ENCODE measurements at regions not wholly inside any gene's neighbourhood (a gene's known extent, or its start where the extent isn't known, plus 50 kb on each side); places are given as distances from the start of the nearest gene placed in this dataset.

- in situ Hi-C loops (cut with MboI) (no loop called here), intact Hi-C loops (cut with micrococcal nuclease; ENCODE audit: unreplicated experiment) (no loop called here)
- CTCF ChIA-PET: no interaction called here
- Histone ChIP-seq H3K36me3 (ENCODE audit: control insufficient read depth in 2 of 2, insufficient read depth in 2 of 2, low read length in 1 of 2) (no peaks in the 10 kb centered on the region), H3K27me3 (replicated peaks in 1 of 2; ENCODE audit: control insufficient read depth in 2 of 2, insufficient read depth in 2 of 2, low read length in 1 of 2) (no peaks in the 10 kb centered on the region), H3K79me2 (ENCODE audit: control insufficient read depth, insufficient read depth, low read length) (no peaks in the 10 kb centered on the region), H3K9ac (ENCODE audit: control insufficient read depth, insufficient read depth, low read length) (no peak overlapping the region), H3K4me1 (ENCODE audit: control insufficient read depth, insufficient read depth, low read length) (no peaks in the 10 kb centered on the region), H3K27ac (ENCODE audit: control insufficient read depth, insufficient read depth) (no peak overlapping the region), H3K4me2 (ENCODE audit: control insufficient read depth, insufficient read depth) (no peak overlapping the region), H3K4me3 (no peak overlapping the region), H3K9me3 (replicated peaks; ENCODE audit: control insufficient read depth, insufficient read depth, low read length) (no peaks in the 10 kb centered on the region), H2AFZ (ENCODE audit: control insufficient read depth, low read depth, low read length) (no peak overlapping the region), H4K20me1 (ENCODE audit: control insufficient read depth, insufficient read depth) (no peaks in the 10 kb centered on the region)
- RAD21 ChIA-PET (ENCODE audit: unreplicated experiment): no interaction called here
- no peak for ATAC-seq
- no peak for DNase-seq (ENCODE audit: low read depth, low spot score)
- FAIRE-seq: no peak
- POLR2A ChIA-PET: no interaction called here
- TF ChIP-seq ZNF217 (IDR thresholded peaks at IDR 0.05): no peak
- no peak for TF ChIP-seq TCF7 (IDR thresholded peaks at IDR 0.05; ENCODE audit: borderline replicate concordance)
- TF ChIP-seq MYB (IDR thresholded peaks at IDR 0.05; ENCODE audit: borderline replicate concordance, low read depth, low read length): no peak
- no peak for TF ChIP-seq MTA3 (IDR thresholded peaks at IDR 0.05; ENCODE audit: borderline replicate concordance, low read length)
- TF ChIP-seq EGR1 (IDR thresholded peaks at IDR 0.05; ENCODE audit: borderline replicate concordance in 1 of 2, low read depth in 2 of 2, low read length in 2 of 2): no peak
- no peak for TF ChIP-seq NRF1 (conservative IDR thresholded peaks at IDR 0.05; ENCODE audit: low read depth, low read length)
- TF ChIP-seq IRF5 (IDR thresholded peaks at IDR 0.05; ENCODE audit: borderline replicate concordance): no peak
- no peak for TF ChIP-seq CREB1 (IDR thresholded peaks at IDR 0.05; ENCODE audit: low read depth)
- no peak for TF ChIP-seq CBX5 (IDR thresholded peaks at IDR 0.05; ENCODE audit: low read depth)
- TF ChIP-seq GABPA (IDR thresholded peaks at IDR 0.05; ENCODE audit: low read depth): no peak
- TF ChIP-seq CHD2 (IDR thresholded peaks at IDR 0.05; ENCODE audit: borderline replicate concordance, low read depth, low read length): no peak
- no peak for TF ChIP-seq TBL1XR1 (IDR thresholded peaks at IDR 0.05; ENCODE audit: low read depth, low read length)
- TF ChIP-seq ZBTB40 (IDR thresholded peaks at IDR 0.05; ENCODE audit: borderline replicate concordance): no peak
- no peak for TF ChIP-seq ATF3 (IDR thresholded peaks at IDR 0.05; ENCODE audit: borderline replicate concordance, extremely low read depth, low read depth, low read length)
- TF ChIP-seq FOXM1 (IDR thresholded peaks at IDR 0.05; ENCODE audit: low read depth, low read length): no peak
- no peak for TF ChIP-seq CBFB (IDR thresholded peaks at IDR 0.05; ENCODE audit: low read depth)
- no peak for TF ChIP-seq ETV6 (conservative IDR thresholded peaks at IDR 0.05 in 1 of 2, IDR thresholded peaks at IDR 0.05 in 1 of 2; ENCODE audit: borderline replicate concordance in 1 of 2, low read depth in 1 of 2)
- SMC1A ChIA-PET (ENCODE audit: uncharacterized antibody, unreplicated experiment): interaction anchor here (0.6 kb wide), 1 partner anchor 8 kb away, joined by 3 read pairs; no protein-coding TSS in a partner anchor
- BruUV-seq (replicated peaks): no TSS peak
- 48% methylated on average over 7 of the region's 7 CpGs for WGBS (ENCODE audit: insufficient coverage, insufficient replicate concordance, low lambda C conversion rate, missing lambda C conversion rate)
Measured at GRCh38 chr5:126002222-126002897, 420.8 kb upstream of the GRAMD2B start.

Measured in GM12878 (cell line).